Spleen (tissue), 11 donors: ENCODE measurements at regions not wholly inside any gene's neighbourhood (a gene's known extent, or its start where the extent isn't known, plus 50 kb on each side); places are given as distances from the start of the nearest gene placed in this dataset.

Experiments
- DNase-seq: peaks from one replicate; pipeline ENCODE4 v3.0.0-alpha.2; 2020
- H3K27ac ChIP-seq, 8 donors: fragments of 200-600 bp; sonication (generic) in 7 of 8; 1 replicate in 4 of 8; 2 replicates in 4 of 8; pipeline versions ENCODE4 v1.5.0 to v1.8.0; 2016 to 2021; ENCODE audit warnings: inconsistent platforms in 4 of 8, mild to moderate bottlenecking in 4 of 8, moderate library complexity in 1 of 8
- H3K27me3 ChIP-seq, 7 donors: fragments of 200-600 bp; sonication (generic) in 6 of 7; replicated peaks in 1 of 7; 1 replicate in 4 of 7; 2 replicates in 3 of 7; pipeline versions ENCODE4 v1.5.0 to v1.8.0; 2016 to 2021; ENCODE audit warnings: inconsistent platforms in 3 of 7, mild to moderate bottlenecking in 1 of 7
- H3K36me3 ChIP-seq, 6 donors: fragments of 200-600 bp; sonication (generic) in 5 of 6; 1 replicate in 4 of 6; 2 replicates in 2 of 6; pipeline versions ENCODE4 v1.5.0 to v1.8.0; 2016 to 2021; ENCODE audit warnings: inconsistent platforms in 2 of 6
- H3K4me1 ChIP-seq, 6 donors: fragments of 200-600 bp; sonication (generic) in 5 of 6; 1 replicate in 3 of 6; 2 replicates in 3 of 6; pipeline versions ENCODE4 v1.5.0 to v1.8.0; 2016 to 2021; ENCODE audit warnings: inconsistent platforms in 3 of 6
- H3K4me3 ChIP-seq, 8 donors: fragments of 200-600 bp; sonication (generic) in 7 of 8; 1 replicate in 4 of 8; 2 replicates in 4 of 8; pipeline versions ENCODE4 v1.5.0 to v1.8.0; 2016 to 2021; ENCODE audit warnings: inconsistent platforms in 4 of 8, mild to moderate bottlenecking in 4 of 8, moderate library complexity in 2 of 8
- H3K9me3 ChIP-seq, 8 donors: fragments of 200-600 bp; sonication (generic) in 7 of 8; 1 replicate in 4 of 8; 2 replicates in 4 of 8; pipeline versions ENCODE4 v1.5.0 to v1.8.0; 2016 to 2021; ENCODE audit warnings: inconsistent platforms in 4 of 8
- CTCF ChIP-seq, 11 experiments: fragments of 200-600 bp in 7 of 11; fragments of 450-650 bp in 4 of 11; sonication (generic) in 4 of 11; IDR thresholded peaks in 8 of 11; conservative IDR thresholded peaks in 3 of 11; 1 replicate in 7 of 11; 2 replicates in 4 of 11; pipeline versions ENCODE4 v1.4.0 to v1.8.0; 2016 to 2021; ENCODE audit warnings: antibody characterized with exemption in 11 of 11, inconsistent platforms in 4 of 11, mild to moderate bottlenecking in 1 of 11
- POLR2A ChIP-seq, 3 donors: fragments of 450-650 bp; IDR thresholded peaks; one replicate each; pipeline ENCODE4 v1.5.1; 2017; ENCODE audit warnings: antibody characterized with exemption in 3 of 3, mild to moderate bottlenecking in 1 of 3
- POLR2AphosphoS5 ChIP-seq, 3 donors: sonication (generic); formaldehyde crosslinking; IDR thresholded peaks; one replicate each; pipeline ENCODE4 v1.5.1; 2017; ENCODE audit warnings: antibody characterized with exemption in 3 of 3
- WGBS, 5 donors: extraction: QIAGEN DNeasy Blood & Tissue Kit in 3 of 5; methylation state at CpG; one replicate each; pipeline versions ENCODE4 v1.1.5 to v1.1.7; 2013 to 2018; 5-methylcytosine and 5-hydroxymethylcytosine counted together
- intact Hi-C: fragments of 100-400 bp; cut with DNase I; formaldehyde crosslinking; loops from one replicate; pipeline ENCODE4 v1.15.0; 2023; ENCODE audit warnings: low total_unique reads
- donor health status: healthy with polysubstance abuse.
- donor health status: DM: no; HTN: no; CAD: no; lungs with moderate emphysema.
- donor health status: DM: no; HTN: no; CAD: no.
- donor health status: Bipolar disorder and iron deficiency.
- donor health status: healthy.
- donor health status: DM: no; HTN: no; CAD: no.
- donor health status: DM: yes; HTN: yes; CAD: no.

GRCh38 chr3:101170062-101170771 is 150.2 kb downstream of the IMPG2 start:
- TF ChIP-seq POLR2AphosphoS5 (IDR thresholded peaks at IDR 0.05) (no peak), CTCF (IDR thresholded peaks at IDR 0.05 in 8 of 11, conservative IDR thresholded peaks at IDR 0.05 in 3 of 11) (no peak), POLR2A (IDR thresholded peaks at IDR 0.05) (no peak)
- Histone ChIP-seq H3K4me3 (no peak overlapping the region), H3K27me3 (no peaks in the 10 kb centered on the region), H3K36me3 (no peaks in the 10 kb centered on the region), H3K9me3 (peaks cover 0 to 3% (median 0%) of the 10 kb centered on the region in 8 donors), H3K4me1 (no peaks in the 10 kb centered on the region), H3K27ac (no peak overlapping the region)
- DNase-seq = no peak
- intact Hi-C loops = no loop called here
- WGBS, 5 donors = 77 to 83% (median 81%) methylated on average over 8 of the region's 8 CpGs

- Histone ChIP-seq H3K27me3 (no peaks in the 10 kb centered on the region), H3K4me1 (no peaks in the 10 kb centered on the region), H3K36me3 (no peaks in the 10 kb centered on the region), H3K9me3 (no peaks in the 10 kb centered on the region), H3K27ac (no peak overlapping the region), H3K4me3 (no peak overlapping the region)
- no peak for DNase-seq
- TF ChIP-seq CTCF (IDR thresholded peaks at IDR 0.05 in 8 of 11, conservative IDR thresholded peaks at IDR 0.05 in 3 of 11) = no peak
- TF ChIP-seq POLR2A (IDR thresholded peaks at IDR 0.05) = no peak
- no peak for TF ChIP-seq POLR2AphosphoS5 (IDR thresholded peaks at IDR 0.05)
- WGBS, 5 donors = 77 to 81% (median 79%) methylated on average over 3 of the region's 3 CpGs
- intact Hi-C loops = no loop called here
Measured at GRCh38 chr3:101169516-101169915, 150.9 kb downstream of the IMPG2 start.

GRCh38 chr3:101167376-101167775 is 153.0 kb downstream of the IMPG2 start:
- intact Hi-C loops = no loop called here
- Histone ChIP-seq H3K4me3 (no peak overlapping the region), H3K27ac (no peak overlapping the region), H3K36me3 (no peaks in the 10 kb centered on the region), H3K9me3 (no peaks in the 10 kb centered on the region), H3K4me1 (no peaks in the 10 kb centered on the region), H3K27me3 (no peaks in the 10 kb centered on the region)
- TF ChIP-seq POLR2A (IDR thresholded peaks at IDR 0.05) (no peak), POLR2AphosphoS5 (IDR thresholded peaks at IDR 0.05) (no peak), CTCF (IDR thresholded peaks at IDR 0.05 in 8 of 11, conservative IDR thresholded peaks at IDR 0.05 in 3 of 11) (no peak)
- 92 to 99% (median 95%) methylated on average over 2 of the region's 2 CpGs for WGBS, 5 donors
- no peak for DNase-seq

- 78 to 86% (median 82%) methylated on average over 2 of the region's 2 CpGs for WGBS, 5 donors
- H3K36me3 ChIP-seq = no peaks in the 10 kb centered on the region
Measured at GRCh38 chr3:101166150-101166549, 154.2 kb downstream of the IMPG2 start.

More at GRCh38 chr3:101166150-101166549, 154.2 kb downstream of the IMPG2 start:
- DNase-seq = no peak
- no peak for TF ChIP-seq POLR2AphosphoS5 (IDR thresholded peaks at IDR 0.05)
- TF ChIP-seq CTCF (IDR thresholded peaks at IDR 0.05 in 8 of 11, conservative IDR thresholded peaks at IDR 0.05 in 3 of 11) = no peak
- no peak for TF ChIP-seq POLR2A (IDR thresholded peaks at IDR 0.05)
- Histone ChIP-seq H3K4me1 (no peaks in the 10 kb centered on the region), H3K27me3 (no peaks in the 10 kb centered on the region), H3K27ac (no peak overlapping the region), H3K4me3 (no peak overlapping the region), H3K9me3 (no peaks in the 10 kb centered on the region)
- intact Hi-C loops = no loop called here
